SK-N-SH (cell line): ENCODE measurements at regions not wholly inside any gene's neighbourhood (a gene's known extent, or its start where the extent isn't known, plus 50 kb on each side); places are given as distances from the start of the nearest gene placed in this dataset.

Experiments
- CTCF ChIA-PET: fragments of 300-600, 350-600 bp; formaldehyde crosslinking; extraction: SDS; loops from one replicate; lab custom pipeline; 2021; lab: Yijun Ruan, JAX
- POLR2A ChIA-PET: fragments of 350-600 bp; sonication (Branson Sonifier 250); formaldehyde crosslinking; extraction: SDS; loops from one replicate; lab custom pipeline; 2020; ENCODE audit warnings: antibody characterized with exemption, inconsistent platforms; lab: Yijun Ruan, JAX
- DNase-seq: peaks from one replicate; pipeline ENCODE4 v3.0.0; 2012
- H2AFZ ChIP-seq: fragments of 200-600 bp; sonication (generic); 2 replicates; pipeline ENCODE4 v1.8.1; 2016; ENCODE audit warnings: antibody characterized with exemption, mild to moderate bottlenecking, low read depth
- H3F3A ChIP-seq: fragments of 200-600 bp; sonication (generic); replicated peaks from 2 replicates; pipeline ENCODE3; 2016; ENCODE audit warnings: antibody characterized with exemption, mild to moderate bottlenecking; ENCODE audit not compliant: insufficient read depth
- H3K27ac ChIP-seq, 2 experiments: fragments of 200-500 bp in 1 of 2; fragments of 200-600 bp in 1 of 2; sonication (Bioruptor generic) in 1 of 2; sonication (generic), shearing (Covaris generic) in 1 of 2; 2 replicates each; pipeline versions ENCODE4 v1.5.1 to v1.6.1; 2014 to 2016; ENCODE audit warnings: low read depth in 2 of 2, inconsistent platforms in 1 of 2, low read length in 1 of 2, mild to moderate bottlenecking in 1 of 2, mixed read lengths in 1 of 2
- H3K27me3 ChIP-seq: fragments of 200-600 bp; sonication (generic), shearing (Covaris generic); 2 replicates; pipeline ENCODE4 v1.6.1; 2016; ENCODE audit warnings: mixed run types; ENCODE audit not compliant: insufficient read depth
- H3K36me3 ChIP-seq, 2 experiments: fragments of 200-500 bp in 1 of 2; fragments of 200-600 bp in 1 of 2; sonication (Bioruptor generic) in 1 of 2; sonication (generic) in 1 of 2; replicated peaks in 1 of 2; 2 replicates each; pipeline versions ENCODE3 to v1.5.1; 2014 to 2016; ENCODE audit warnings: low read length in 1 of 2, mild to moderate bottlenecking in 1 of 2; ENCODE audit not compliant: insufficient read depth in 2 of 2, control insufficient read depth in 1 of 2
- H3K4me1 ChIP-seq, 2 experiments: fragments of 200-500 bp in 1 of 2; fragments of 200-600 bp in 1 of 2; sonication (Bioruptor generic) in 1 of 2; sonication (generic), shearing (Covaris generic) in 1 of 2; 2 replicates each; pipeline versions ENCODE4 v1.5.1 to v1.6.1; 2014 to 2016; ENCODE audit warnings: low read depth in 1 of 2, low read length in 1 of 2, mixed run types in 1 of 2; ENCODE audit not compliant: insufficient read depth in 2 of 2, control insufficient read depth in 1 of 2
- H3K4me2 ChIP-seq: fragments of 200-600 bp; sonication (generic), shearing (Covaris generic); 2 replicates; pipeline ENCODE4 v1.6.1; 2017; ENCODE audit warnings: mixed run types
- H3K4me3 ChIP-seq, 2 experiments: fragments of 200-500 bp in 1 of 2; fragments of 200-600 bp in 1 of 2; sonication (Bioruptor generic) in 1 of 2; sonication (generic), shearing (Covaris generic) in 1 of 2; 2 replicates each; pipeline versions ENCODE4 v1.5.1 to v1.8.1; 2014 to 2016; ENCODE audit warnings: low read depth in 2 of 2, inconsistent platforms in 1 of 2, low read length in 1 of 2, mild to moderate bottlenecking in 1 of 2, mixed read lengths in 1 of 2, moderate library complexity in 1 of 2
- H3K79me2 ChIP-seq: fragments of 200-600 bp; sonication (generic); 2 replicates; pipeline ENCODE4 v1.8.1; 2017; ENCODE audit warnings: mild to moderate bottlenecking; ENCODE audit not compliant: insufficient read depth
- H3K9ac ChIP-seq: fragments of 200-600 bp; sonication (generic); 2 replicates; pipeline ENCODE4 v1.6.1; 2017; ENCODE audit warnings: mixed run types
- H3K9me2 ChIP-seq: fragments of 200-600 bp; sonication (generic); 2 replicates; pipeline ENCODE4 v1.6.1; 2017; ENCODE audit warnings: mixed run types
- H3K9me3 ChIP-seq: fragments of 200-600 bp; sonication (generic); 2 replicates; pipeline ENCODE4 v1.6.1; 2017; ENCODE audit warnings: mixed run types, mild to moderate bottlenecking, moderate library complexity
- H4K20me1 ChIP-seq: fragments of 200-600 bp; sonication (generic); 2 replicates; pipeline ENCODE4 v1.6.1; 2017; ENCODE audit warnings: mild to moderate bottlenecking, mixed run types; ENCODE audit not compliant: insufficient read depth
- CTCF ChIP-seq: fragments of 200-600 bp; sonication (generic); IDR thresholded peaks from 2 replicates; pipeline ENCODE4 v1.6.1; 2017; ENCODE audit warnings: antibody characterized with exemption, mild to moderate bottlenecking, moderate library complexity
- FOXJ3 ChIP-seq: sonication (generic); formaldehyde crosslinking; IDR thresholded peaks from 2 replicates; pipeline ENCODE4 v1.5.1; 2020; ENCODE audit warnings: mild to moderate bottlenecking, missing genetic modification reagents
- GATA2 ChIP-seq: sonication (generic); formaldehyde crosslinking; IDR thresholded peaks from 2 replicates; pipeline ENCODE4 v1.5.0; 2020; ENCODE audit warnings: mild to moderate bottlenecking, missing genetic modification reagents
- MXI1 ChIP-seq: IDR thresholded peaks from 2 replicates; pipeline ENCODE4 v1.6.1; 2012; ENCODE audit warnings: mild to moderate bottlenecking, low read depth, low read length, improper control_type of control experiment
- NRF1 ChIP-seq: IDR thresholded peaks from 2 replicates; pipeline ENCODE4 v1.6.1; 2012; ENCODE audit warnings: low read depth, mild to moderate bottlenecking, low read length
- PBX3 ChIP-seq: IDR thresholded peaks from 2 replicates; pipeline ENCODE4; 2012
- RCOR1 ChIP-seq: fragments of 150-350 bp; IDR thresholded peaks from 2 replicates; pipeline ENCODE4 v1.6.1; 2017; ENCODE audit warnings: antibody characterized with exemption, low read length
- RXRA ChIP-seq: IDR thresholded peaks from 2 replicates; pipeline ENCODE4 v1.4.0; 2012; ENCODE audit warnings: low read depth, mild to moderate bottlenecking, borderline replicate concordance
- SMC3 ChIP-seq: IDR thresholded peaks from 2 replicates; pipeline ENCODE4 v1.6.1; 2012; ENCODE audit warnings: low read depth, low read length, improper control_type of control experiment
- TCF12 ChIP-seq: IDR thresholded peaks from 2 replicates; pipeline ENCODE4 v1.4.0; 2012
- TEAD4 ChIP-seq: IDR thresholded peaks from 2 replicates; pipeline ENCODE4 v1.4.0; 2012; ENCODE audit warnings: mild to moderate bottlenecking, borderline replicate concordance; ENCODE audit not compliant: insufficient read depth
- ZBTB33 ChIP-seq: IDR thresholded peaks from 2 replicates; pipeline ENCODE4 v1.4.0; 2012; ENCODE audit warnings: low read depth, borderline replicate concordance
- WGBS: methylation state at CpG from one replicate; pipeline ENCODE4 v1.1.6; 2017; ENCODE audit warnings: low lambda C conversion rate; 5-methylcytosine and 5-hydroxymethylcytosine counted together

GRCh38 chr20:50272724-50273446 lies 82.3 kb downstream of the CEBPB start (continued):
- TF ChIP-seq CTCF (no peak), PBX3 (no peak), FOXJ3 (CRISPR knock-in tag) (no peak), RXRA (no peak)

GRCh38 chr20:50273601-50274491 lies 83.2 kb downstream of the CEBPB start:
- TF ChIP-seq RCOR1 (no peak), TEAD4 (no peak), GATA2 (CRISPR knock-in tag) (no peak), NRF1 (no peak), ZBTB33 (no peak), SMC3 (no peak), MXI1 (no peak), TCF12 (no peak)
- TF ChIP-seq, all 33 proteins: peak for 0
- DNase-seq: no peak
- Histone ChIP-seq H3K9me2 (no peaks in the 10 kb centered on the region), H3K79me2 (no peaks in the 10 kb centered on the region), H3K27me3 (no peaks in the 10 kb centered on the region), H3K4me2 (no peak overlapping the region), H3K9ac (no peak overlapping the region), H3K4me1 (peaks cover 0 to 2% of the 10 kb centered on the region in 2 experiments; a peak in 1 of 4 replicates), H3K36me3 (no peaks in the 10 kb centered on the region), H3K9me3 (no peaks in the 10 kb centered on the region), H3K27ac (no peak overlapping the region), H3F3A (no peaks in the 10 kb centered on the region), H2AFZ (no peak overlapping the region), H4K20me1 (no peaks in the 10 kb centered on the region), H3K4me3 (no peak overlapping the region)
- ChIA-PET POLR2A (no interaction called here), CTCF (interaction anchor here (0.8 to 1.1 kb wide), 2 partner anchors 8 to 88 kb away, joined by 3 to 5 read pairs; no protein-coding TSS in a partner anchor)
- 91% methylated on average over 17 of the region's 19 CpGs for WGBS
